Renal cortical epithelial cell (primary cell): ENCODE measurements at regions not wholly inside any gene's neighbourhood (a gene's known extent, or its start where the extent isn't known, plus 50 kb on each side); places are given as distances from the start of the nearest gene placed in this dataset.
A peak's percentile ranks its signal among the peaks of the same experiment; 100 is the strongest.
"Not testable (repeated sequence)": the region's sequence is repeated elsewhere in the genome, so short reads cannot be mapped to it uniquely, and the experiment has no call there.

Source experiments
- DNase-seq: peaks from one replicate; pipeline ENCODE4 v3.0.0-alpha.2; 2011; ENCODE audit warnings: low read depth

- no peak for DNase-seq
Measured at GRCh38 chr12:131213896-131214442, 260.3 kb downstream of the ADGRD1 start.

GRCh38 chr12:131214936-131215335 lies 261.2 kb downstream of the ADGRD1 start:
- DNase-seq = not testable (repeated sequence)

DNA sequence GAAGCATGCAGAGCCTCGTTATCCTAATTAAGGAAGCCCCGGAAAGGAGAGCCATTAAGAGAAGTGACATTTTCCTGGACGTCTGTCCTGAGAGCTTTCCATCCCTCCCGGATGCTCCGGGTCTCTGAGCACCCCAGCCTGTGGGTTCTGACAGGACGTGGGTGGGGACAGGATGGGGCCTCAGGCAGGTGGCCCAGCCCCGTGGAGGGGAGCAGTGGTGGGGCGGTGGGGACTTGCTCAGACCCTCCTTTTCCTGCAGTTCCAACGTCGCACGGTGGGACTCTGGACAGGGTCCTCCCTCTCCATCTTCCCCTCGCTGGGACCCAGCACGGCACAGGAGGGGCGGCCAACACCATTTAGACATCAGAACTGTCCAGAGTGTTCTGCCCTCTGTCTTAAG lies 262.9 kb downstream of the ADGRD1 start:
- DNase-seq = not testable (repeated sequence)

GRCh38 chr12:131217024-131217586 lies 263.4 kb downstream of the ADGRD1 start:
- no peak for DNase-seq

GRCh38 chr12:131218026-131218922 lies 264.6 kb downstream of the ADGRD1 start:
- peak; percentile 70 for DNase-seq

- no peak for DNase-seq
Measured at GRCh38 chr12:131218923-131219669, 265.4 kb downstream of the ADGRD1 start.

- no peak for DNase-seq
Measured at GRCh38 chr12:131219670-131220330, 266.1 kb downstream of the ADGRD1 start.

DNA sequence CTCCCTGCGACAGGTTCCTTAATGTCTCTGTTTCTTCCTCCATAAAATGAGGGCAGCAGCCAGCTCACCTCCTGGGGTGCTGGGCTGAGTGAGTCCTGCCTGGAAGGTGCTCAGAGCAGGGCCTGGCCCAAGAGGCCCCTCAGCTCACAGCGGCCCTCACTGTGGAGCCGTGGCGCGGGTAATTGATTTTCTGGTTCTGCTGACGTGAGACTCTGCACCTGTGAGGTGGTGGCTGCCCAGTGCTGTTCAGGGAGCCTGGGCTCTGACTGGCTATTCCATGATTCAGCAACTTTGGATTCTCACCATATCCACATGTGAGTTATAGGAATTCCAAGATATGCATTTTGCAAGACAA lies 266.6 kb downstream of the ADGRD1 start:
- no peak for DNase-seq

DNA sequence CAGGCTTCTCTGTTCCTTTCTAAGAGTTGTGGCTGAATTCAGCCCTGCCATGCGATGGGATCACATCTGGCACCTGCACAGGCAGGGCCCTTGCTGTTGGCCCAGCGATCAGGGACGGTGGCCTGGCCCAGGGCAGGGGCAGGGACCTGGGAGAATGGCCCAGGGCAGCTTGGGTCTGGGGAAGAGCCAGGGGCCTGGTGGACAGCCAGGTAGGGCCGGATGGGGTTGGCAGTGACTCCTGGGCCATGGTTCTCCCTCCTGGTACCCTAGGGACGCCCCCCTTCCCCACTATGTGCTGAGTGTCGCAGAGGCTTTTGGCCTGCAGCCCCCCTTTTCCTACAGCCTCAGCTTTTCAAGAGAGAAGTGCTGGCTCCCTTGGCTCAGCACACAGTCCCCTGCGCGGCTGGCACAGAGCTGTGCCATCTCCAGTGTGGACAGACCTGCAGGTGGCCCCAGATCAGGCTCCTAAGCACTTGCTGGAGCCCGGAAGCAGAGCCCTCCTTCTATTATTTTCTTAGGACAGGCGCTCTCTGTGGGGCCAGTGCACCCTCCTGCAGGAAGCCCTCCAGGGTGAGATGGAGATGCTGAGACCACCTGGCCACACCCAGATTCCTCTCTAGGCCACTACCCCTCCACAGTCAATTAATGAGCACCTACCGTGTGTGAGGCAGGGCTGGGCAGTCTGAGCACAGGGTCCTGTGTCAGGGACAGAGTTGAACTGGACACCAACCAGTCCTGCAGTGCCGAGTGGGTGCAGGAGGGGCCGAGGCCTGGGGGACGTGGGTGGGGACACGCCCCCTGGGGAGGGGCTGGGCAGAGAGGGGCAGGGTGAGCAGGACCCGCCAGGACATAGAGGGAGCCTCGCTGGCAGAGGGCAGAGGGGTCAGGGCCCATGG lies 267.6 kb downstream of the ADGRD1 start:
- DNase-seq = no peak

DNA sequence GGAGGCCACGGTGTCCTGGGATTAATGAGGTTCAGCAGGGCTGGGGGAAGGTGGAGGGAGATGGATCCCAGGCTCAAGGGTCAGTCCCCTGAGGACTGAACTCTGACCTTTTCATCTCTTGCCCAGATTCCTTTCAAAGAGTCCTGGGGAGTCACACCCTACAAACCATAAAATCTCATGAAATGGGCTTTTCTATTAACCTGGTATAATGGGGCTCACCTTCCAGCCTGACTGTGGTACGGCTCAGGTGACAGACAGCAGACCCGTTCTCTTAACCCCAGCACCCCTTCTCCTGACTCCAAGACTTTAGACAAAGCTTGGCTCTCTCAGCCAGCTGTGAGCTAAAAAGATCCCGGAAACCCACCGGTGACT lies 268.2 kb downstream of the ADGRD1 start:
- DNase-seq = no peak

DNA sequence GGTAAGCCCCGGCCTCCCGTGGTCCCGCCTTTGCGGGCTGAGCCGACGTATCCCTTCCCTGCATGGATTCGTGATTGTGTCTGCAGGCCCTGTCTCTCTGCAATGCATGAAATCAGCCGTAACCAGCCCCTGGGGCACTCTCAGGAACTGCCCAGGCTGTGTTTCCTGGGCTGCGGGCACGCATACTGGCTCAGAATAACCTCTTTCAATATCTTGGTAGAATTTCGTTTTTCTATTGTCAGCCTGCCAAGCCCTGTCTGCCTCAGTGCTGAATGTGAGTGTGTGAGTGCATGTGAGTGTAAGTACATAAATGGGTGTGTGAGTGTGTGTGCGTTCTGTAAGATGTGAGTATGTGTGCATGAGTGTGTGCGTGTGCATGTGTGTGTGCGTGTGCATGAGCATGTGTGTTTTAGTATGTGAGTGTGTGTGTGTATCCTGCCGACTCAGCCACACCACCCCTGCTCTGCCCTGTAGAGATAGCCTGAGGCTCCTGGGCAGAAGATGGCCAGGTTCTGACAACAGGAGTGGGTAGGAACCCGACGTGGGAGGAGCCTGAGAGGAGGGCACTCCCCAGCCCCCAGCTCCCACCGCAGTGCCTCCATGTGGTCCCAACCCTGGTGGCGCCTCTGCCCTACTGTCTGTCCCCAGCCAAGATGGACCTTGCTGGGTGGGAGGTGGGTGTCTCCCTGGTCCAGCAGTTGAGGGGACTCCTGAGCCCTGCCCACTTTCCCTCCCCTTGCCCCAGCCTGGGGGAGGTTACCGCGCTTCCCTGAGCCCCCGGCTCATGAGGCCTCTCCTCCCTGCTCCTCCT lies 268.8 kb downstream of the ADGRD1 start:
- DNase-seq = peak; percentile 64

- no peak for DNase-seq
Measured at GRCh38 chr12:131223171-131223761, 269.6 kb downstream of the ADGRD1 start.

DNA sequence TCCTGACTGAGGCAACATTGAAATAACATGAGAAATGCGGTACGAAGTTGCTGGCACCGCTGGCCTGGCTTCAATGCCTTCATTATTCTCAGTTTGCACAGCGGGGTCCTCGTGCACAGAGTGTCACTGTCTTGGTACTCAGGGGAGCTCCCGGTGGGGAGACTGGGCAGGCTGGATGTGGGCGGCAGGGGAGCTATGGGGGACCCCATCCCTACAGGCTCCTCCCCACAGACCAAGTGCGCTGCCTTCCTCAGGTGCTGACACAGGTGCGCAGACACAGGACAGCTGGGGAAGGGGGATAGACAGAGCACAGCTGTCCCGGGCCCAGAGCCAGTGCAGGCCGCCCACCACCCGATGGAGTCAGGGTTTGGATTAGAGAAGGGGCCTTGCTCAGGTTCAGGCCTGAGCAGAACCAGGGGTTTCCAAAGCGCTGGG lies 270.1 kb downstream of the ADGRD1 start:
- no peak for DNase-seq

GRCh38 chr12:131224226-131225065 lies 270.7 kb downstream of the ADGRD1 start:
- not testable (repeated sequence) for DNase-seq

GRCh38 chr12:131225066-131225380 lies 271.3 kb downstream of the ADGRD1 start:
- DNase-seq = not testable (repeated sequence)

DNA sequence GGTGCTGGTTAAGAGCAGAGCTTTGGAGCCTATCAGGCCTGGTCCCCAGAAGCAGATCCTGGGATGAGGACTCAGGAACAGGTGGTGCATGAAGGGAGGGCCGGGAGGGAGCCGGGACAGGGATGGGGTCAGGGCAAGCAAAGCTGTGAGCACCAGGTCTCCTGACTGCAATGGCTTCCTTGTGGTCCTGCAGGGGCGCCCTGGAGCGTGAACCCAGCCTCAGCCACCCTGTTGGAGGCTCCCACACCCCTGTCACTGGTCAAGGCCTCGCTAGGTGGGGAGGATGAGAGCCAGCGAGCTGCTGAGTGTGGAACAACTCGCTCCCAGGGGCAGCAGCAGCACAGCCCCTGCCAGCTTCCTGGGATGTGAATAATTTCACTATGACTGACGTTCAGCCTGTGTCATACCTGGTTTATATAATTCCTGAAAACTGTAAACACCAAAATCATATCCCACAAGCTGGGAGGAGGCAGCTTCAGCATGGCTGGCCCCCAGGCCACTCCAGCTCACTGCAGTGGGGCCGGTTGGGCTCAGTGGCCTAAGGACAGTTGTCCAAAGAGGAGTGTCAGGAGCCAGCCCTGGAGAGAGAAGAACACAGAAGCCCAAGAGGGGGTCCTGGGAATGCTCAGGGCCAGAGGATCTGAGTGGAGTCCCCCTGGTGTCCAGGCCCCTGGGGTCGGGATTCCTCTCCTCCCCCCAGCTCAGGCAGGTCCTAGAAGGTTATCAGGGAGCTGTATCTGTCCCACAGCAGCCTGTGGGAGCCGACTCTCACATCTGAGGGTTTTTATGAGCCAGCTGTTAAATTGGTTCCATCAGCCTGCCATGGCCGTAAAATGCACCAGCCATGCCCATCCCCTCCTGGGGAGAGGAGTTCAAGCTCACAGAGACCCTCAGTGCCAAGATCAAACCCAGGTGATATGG lies 272.9 kb downstream of the ADGRD1 start:
- DNase-seq = no peak

DNA sequence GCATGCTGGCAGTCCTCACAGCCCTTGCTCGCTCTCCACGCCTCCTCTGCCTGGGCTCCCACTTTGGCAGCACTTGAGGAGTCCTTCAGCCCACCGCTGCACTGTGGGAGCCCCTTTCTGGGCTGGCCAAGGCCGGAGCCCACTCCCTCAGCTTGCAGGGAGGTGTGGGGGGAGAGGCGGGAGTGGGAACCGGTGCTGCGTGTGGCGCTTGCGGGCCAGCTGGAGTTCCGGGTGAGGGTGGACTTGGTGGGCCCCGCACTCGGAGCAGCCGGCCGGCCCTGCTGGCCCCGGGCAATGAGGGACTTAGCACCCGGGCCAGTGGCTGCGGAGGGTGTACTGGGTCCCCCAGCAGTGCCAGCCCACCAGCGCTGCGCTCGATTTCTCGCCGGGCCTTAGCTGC lies 273.9 kb downstream of the ADGRD1 start:
- DNase-seq = not testable (repeated sequence)

GRCh38 chr12:131229079-131229425 lies 275.3 kb downstream of the ADGRD1 start:
- not testable (repeated sequence) for DNase-seq
